HG03064 (cell line): ENCODE measurements at regions not wholly inside any gene's neighbourhood (a gene's known extent, or its start where the extent isn't known, plus 50 kb on each side); places are given as distances from the start of the nearest gene placed in this dataset.

Experiments
- ATAC-seq: cut with Tn5 transposase; IDR thresholded peaks from one replicate; pipeline ENCODE4 v1.9.1; 2021; ENCODE audit warnings: low read depth; ENCODE audit not compliant: unreplicated experiment

DNA sequence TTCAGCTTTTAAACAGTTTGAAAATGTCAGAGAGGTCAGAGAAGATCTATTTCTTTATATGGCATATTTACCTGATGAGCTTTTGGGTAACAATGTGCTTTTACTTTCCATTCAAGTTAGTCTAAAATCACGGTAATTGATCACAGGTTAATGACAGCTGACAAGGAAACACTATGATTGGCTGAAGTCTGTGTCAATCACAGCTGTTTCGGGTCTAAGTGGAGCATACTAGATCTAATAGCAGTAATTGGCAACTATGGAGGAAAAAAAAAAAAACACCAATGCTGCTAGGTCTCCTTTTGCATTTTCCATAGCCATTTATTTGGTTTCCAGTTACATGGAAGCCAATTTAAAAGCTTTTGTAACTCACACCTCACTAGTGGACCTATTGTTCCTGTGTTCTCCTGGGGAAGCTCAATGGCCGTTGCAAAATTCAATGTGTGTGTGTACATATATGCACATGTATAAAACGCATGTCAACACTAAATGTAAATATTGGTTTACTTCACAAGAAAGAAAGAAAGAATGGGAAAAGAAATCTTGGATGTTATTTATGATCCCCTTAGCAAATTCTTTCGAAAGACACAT lies 568.3 kb upstream of the ZFHX3 start:
- ATAC-seq, result no peak

DNA sequence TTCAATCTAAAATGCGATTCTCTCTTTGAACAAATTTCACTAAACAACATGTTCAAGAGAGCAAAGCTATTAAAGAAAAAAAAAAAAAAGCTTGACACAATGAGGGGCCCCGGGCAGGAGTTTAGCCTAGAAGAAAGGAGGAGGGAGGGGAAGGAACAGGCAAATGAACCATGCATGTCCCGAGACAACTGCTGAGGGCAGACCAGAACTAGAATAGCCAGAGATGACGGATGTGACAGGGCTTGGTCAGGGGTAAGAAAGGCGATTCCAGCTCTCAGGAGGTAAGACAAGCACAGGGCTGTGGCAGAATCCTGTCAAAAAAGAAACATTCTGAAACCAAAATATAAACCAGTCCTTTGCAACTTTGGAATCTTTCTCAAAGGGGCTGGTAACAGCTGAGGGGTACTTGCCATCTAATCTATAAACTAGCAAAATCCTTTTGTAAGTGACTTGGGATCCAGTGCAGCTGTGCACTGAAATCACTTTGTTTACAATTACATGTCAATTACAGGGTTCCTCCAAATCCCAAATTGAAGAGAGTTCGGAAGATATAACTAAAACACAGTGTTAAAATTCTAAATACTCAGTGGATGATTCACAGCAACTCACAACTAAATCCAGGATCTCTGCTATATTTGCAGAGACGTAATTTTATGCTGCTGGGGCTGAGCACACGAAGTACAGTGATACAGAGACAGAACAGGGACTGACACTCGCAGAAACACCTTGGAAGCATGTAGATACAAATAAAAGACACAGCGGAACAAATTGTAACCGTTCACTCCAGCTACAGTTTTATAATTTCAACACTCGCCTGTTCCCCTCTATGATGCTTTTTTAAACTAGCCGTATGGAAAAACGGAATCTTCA lies 567.4 kb upstream of the ZFHX3 start:
- no peak for ATAC-seq

DNA sequence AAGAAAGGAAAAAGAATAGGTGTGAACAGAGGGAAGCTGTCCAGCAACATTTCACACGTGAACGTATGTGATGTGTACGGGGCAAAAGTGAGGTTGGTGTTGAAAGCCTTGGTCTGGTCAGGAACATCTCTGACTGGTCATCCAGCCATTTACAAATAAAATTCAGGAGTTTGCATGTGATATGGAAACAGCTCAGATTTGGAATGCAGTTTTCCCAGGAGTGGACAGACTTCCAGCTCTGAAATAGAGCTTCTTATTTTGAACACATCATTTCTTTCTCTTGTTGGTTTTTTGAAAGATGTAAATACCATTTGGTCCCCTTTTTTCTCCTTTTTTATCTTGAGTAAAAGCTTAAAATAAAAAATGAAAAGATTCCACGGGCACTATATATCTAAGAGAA lies 566.2 kb upstream of the ZFHX3 start:
- ATAC-seq, result no peak

DNA sequence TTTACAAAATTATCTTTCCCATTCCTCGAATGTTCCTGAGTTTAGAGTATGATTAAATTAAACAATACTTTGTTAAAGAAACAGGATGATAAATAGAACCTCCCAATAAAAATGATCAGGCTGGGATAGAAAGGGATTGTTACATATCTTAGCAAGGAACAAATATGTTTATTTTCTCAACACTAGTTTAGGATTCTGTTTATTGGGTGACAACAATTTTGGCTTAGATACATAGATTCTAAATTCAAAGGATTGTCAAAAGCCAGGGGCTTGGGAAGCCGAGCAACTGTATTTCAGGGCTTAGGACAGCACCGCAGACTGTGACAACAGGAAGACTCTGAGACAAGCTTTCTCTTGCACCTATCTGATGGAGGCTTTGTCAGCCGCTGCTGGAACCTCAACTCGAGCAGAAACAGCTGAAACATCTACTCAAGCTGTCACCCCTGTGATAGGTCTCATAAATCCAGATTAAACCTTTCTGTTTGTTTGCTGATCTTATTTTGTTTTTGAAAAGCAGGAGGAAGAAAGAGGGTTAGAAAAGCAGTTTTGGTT lies 562.8 kb upstream of the ZFHX3 start:
- no peak for ATAC-seq

DNA sequence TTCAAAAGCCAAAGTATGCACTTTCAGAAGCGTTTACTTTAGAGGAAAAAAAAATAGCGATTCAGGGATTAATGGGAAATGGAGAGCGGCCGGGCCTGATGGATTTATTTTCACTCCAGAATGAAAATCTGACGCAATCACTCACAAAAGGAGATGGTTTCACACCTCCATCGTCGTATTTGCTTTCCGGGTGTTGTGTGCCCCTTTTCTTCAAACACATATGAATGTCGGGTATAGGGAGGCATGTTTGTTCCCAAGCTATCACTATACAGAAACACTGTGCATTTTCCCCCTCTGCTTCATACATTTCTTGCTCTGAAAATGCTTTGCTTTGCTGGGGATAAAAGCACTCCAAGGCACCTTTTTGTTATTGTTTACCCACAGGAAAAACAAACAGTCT lies 562.2 kb upstream of the ZFHX3 start:
- no peak for ATAC-seq

DNA sequence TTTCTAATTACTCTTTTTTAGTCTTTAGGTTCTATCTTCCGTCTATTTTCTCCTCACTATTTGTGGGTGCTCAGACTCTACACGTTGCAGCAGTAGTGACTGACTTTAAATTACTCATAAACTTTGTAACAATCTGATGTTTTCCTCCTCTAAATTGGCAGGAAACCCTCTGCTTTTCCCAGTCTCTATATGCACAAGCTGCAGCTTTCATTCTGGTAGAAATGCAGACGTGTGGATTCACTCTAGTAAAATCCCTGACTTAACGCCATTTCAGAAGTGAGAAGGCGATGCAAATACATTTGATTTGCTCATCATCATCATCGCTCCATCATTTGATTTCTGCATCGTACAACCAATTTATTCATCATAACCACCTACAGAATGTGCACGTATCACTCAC lies 561.0 kb upstream of the ZFHX3 start:
- ATAC-seq, result no peak

DNA sequence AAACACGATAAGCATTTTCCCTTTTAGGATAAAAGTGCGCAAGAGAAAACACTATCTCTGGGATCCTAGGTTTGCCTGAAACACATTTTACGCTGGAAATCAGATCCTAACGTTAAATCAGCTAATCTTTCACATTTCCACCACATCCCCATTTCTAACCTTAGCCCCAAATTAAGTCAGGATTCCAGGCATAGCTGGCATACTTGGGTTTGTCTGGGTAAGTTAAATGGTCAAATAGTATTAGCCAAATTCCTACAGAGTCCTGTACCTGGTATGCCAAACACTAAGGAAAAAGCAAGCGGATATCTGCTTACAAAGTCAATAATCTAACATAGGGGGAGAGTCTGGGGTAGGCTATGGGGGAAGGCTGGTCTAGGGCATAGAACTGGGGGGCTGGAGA lies 557.4 kb upstream of the ZFHX3 start:
- no peak for ATAC-seq

DNA sequence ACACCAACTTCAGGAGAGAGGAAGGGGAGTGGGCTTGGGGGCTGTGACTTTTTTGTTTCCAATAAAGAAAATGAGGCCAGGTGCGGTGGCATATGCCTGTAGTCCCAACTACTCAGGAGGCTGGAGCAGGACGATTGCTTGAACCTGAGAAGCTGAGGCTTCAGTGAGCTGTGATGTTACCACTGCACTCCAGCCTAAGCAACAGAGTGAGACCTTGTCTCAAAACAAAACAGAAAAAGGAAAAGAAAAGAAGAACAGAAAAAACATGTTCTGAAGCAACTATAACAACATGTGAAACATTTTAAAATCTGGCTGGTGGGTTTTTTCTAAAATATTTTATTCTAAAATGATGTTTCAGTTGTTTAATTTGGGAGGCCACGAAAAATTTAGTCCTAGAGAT lies 554.0 kb upstream of the ZFHX3 start:
- no peak for ATAC-seq

DNA sequence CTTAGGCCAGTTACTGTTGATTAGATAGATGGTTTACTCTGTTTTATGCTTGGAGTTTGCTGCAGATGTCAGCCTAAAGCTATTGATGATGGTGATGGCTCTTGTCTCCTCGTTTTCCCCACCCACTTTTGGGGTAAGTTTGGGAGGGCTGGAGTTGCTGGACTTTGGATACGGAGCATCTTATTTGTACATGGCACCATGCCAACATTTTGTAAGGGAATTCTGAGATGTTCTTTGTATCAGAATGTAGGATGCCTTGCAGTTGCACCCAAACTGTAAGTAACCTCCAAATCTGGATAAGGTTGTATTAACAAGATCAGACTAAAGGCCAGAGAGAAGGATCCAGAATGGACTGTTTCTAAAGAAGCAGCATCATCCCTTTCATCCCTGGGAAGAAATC lies 551.9 kb upstream of the ZFHX3 start:
- ATAC-seq, result no peak

DNA sequence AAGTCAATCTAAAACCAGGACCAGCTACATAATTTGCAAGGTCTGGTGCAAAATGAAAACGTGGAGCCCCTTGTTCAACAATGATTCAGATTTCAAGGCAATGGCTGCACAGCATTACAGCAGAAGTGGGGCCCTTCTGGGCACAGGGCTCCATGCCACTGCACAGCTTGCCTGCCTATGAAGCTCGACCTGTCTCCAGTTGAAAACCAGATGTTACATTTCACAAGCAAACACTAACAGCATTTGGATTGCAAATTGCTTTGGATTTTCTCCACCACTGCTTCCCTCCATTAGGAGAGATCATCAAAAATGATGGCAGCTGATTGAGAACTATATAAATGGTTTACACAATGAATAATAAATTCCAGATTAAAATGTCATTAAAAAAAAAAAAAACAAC lies 551.4 kb upstream of the ZFHX3 start:
- no peak for ATAC-seq

DNA sequence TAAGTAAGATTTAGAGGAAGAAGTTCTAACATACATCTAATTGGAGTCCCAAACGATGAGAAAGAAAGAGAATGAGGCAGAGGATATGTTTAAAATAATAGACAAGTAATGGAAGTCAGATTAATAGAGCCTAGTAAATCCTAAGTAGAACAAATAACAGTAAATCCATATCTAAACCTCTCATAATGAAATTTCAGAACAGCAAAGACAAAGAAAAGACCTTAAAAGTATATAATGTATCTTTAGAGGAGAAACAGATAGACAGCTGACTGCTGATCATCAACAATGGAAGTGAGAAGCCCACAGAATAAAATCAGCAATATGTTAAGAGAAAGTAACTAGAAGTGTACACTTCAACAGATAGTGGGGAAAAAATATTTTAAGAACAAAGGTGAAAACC lies 536.2 kb upstream of the ZFHX3 start:
- no peak for ATAC-seq

DNA sequence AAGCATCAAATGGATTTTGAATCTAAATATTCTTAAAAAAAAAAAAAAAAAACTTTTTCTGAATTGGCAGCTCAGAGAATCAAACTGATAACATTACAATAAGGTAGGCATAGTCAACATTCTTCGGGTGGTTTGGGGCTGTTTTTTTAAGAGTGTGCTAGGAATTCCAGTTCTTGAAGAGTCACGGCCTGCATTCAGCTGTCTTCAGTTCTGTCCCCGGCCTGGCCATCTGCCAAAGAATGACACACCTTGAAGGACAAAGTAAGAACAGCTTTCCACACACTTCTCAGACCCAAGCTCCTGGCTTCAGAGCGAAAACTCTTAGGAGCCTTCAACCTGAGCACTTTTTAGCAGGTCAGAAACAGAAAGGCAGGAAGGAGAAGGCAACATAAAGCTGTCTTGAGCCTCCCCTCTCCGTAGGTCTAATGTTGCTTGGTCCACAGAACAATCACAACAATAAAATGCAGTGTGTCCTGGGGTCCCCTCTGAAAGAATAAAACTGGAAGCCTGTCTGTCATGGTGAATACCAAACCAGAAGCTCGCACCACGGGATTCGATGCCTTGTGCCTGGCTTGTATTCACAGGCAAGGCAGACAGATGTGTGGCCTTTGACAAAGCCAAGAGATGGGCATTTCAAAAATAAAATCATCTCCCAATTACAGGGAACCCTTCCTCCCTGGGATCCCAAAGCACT lies 524.4 kb upstream of the ZFHX3 start:
- ATAC-seq, result no peak

DNA sequence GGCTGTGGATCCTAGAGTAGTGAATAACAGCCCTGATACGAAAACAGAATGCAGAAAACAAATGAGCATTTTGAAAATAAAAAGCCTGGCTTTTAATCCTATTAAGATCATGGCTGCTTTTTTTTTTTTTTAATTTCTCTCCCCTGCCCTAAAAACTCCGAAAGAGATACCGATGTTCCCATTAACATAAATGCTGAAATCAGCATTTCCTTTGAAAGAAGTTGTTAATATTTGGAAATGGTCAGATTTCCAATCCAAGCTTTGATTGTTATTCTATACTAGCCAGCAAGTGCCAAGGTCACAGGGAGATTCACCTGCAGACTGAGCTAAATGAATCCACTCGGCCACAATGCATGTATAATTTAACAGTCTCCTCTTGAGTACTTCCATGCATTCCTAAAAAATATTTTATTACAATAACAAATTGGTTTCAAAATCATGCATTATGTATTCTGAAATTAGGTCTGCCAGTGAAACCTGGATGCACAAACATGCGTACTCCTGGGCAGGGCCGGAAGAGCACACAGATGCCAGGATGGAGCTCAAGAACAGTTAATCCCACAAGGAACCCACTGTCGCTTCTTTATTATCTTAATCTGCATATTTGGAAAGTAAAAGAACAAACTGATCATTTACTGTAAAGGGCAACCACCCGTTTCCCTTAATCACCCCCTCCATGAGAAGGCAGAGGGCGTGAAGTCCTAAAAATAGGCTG lies 521.5 kb upstream of the ZFHX3 start:
- ATAC-seq, result no peak

DNA sequence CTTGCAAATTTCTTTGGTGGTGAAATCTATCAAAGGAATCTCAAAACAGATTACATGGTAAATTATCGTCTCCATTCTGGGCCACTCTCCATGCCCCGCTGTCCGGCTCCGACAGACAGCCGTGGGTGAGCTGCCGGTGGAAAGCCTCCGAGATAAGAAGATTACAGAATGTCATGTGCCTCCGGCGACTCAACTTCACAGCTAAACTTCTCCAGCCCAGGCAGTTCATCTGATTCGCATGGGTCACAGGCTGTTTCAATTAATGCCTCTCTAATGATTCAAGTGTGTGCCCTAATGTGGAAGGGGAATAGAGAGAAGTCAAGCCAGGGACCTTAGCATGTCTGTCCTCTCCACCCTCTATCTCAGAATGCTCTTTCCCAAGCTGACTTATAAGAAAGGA lies 520.8 kb upstream of the ZFHX3 start:
- no peak for ATAC-seq

DNA sequence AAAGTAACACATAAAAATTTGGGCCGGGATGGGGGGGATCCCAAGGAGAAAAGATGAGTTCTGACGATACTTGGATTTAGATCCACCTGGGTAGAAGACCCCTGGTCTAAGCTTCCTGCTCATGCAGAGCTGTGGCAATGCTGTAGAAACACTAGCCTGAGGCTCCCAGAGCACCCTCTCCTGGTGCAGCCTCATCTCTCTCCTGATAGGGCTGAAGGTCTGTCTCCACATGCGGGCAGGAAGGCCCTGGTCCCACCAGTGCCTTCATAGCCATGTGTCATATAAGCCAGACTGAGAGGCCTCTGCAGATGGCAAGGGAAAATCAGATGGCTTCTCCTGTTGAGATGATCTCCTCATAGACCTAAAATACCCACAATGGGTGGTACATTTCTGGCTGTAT lies 518.0 kb upstream of the ZFHX3 start:
- no peak for ATAC-seq

DNA sequence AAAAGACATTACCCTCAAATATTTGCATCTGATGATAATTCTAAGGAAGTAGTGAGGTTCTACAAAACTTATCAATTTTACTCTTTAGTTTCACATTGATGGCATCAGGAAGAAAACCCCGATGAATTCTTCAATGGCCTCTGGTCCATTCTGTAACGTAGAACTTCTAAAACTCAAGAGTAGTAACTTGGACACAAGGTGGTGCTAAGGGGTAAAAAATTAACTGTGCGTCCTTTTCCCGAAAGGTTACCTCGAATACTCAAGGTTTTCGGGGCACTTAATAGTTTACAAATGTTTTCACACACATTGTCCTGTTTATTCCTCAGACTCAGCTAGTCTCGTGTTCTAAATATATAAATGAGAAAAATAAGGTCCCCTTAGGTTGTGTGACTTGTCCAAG lies 517.3 kb upstream of the ZFHX3 start:
- no peak for ATAC-seq

DNA sequence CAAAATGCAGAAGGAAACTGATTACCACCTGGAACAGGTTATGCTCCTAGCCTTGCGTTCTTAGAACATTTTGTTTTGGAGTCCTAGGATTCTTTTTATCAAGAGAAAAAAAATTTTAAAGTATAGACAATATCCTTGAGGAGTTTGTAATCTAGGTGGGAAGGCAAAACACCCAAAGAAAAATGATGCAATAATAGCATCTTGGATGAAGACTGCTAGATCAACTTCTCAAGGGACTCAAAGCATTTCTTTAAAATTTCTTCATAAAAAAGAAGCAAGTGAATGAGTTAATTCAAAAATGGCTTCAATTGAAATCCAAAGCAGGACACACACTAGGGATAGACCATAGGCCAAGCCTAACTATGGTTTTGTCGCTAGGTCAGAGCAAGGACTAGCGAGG lies 515.8 kb upstream of the ZFHX3 start:
- ATAC-seq, result no peak

DNA sequence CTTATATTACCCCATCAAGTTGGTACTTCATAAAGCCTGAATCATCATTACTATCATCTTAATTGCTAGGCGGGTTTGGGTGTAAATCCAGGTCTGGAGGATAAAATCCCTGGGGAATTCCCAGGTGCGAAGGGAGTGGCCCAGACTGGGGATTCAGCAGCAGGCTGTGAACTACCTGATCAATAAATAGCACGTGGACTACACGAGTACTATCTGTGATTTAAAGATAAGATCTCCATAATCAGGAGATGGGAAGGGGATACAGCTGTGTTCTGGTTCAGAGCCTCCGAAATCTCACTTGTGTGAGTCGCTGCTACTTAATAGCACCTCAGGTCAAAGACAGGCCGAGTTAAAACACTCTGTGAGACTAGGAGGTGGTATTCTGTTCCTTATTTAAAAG lies 512.6 kb upstream of the ZFHX3 start:
- no peak for ATAC-seq

DNA sequence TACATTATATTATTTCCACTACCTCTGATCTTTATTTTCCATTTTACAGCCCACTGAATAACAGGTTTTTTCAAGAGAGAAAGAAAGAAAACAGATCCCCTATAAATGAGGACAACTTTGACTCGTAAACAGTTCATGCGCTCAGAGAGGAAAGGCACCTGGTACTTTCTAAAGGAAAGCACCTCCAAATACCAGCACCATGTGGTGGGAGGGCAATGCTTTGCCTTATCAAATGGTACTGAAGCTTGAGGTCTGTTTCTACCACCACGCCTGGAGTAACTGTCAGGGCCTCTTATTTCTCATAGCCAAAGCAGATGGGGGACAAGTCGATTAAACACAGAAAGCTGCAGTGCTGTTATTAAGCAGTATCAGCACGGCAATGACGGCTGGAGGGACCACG lies 510.3 kb upstream of the ZFHX3 start:
- ATAC-seq, result no peak

DNA sequence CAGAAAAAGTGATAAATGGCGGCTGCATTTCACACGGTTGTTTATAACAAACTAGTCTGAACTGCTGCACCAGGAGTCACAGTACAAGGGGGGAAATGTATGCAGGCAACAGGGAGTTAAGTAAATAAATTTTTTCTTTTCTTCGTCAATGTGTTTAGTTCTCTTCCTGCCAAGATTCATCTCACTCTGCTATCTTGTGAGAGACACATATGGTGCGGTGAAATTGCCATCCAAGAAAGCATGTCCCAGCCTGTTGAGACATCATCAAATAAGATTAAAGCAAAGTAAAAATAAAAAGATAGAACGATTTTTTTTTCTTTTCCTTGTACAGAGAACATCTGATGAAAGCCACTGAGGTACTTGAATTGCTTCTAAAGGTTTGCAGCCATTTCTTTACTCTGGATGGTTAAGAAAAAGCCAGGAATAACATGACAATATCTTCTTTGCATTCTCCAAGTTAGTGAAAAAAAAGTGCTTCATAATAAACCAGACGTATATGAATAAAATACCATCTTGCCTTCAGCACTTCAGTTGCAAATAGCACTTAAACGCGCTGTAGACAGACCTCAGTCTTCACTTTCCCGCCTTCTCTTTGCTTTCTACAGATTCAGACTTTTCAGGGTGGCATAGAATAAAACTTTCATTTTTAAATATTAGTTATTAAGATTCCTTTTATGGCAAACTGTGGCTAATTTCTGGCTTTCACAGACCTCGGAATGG lies 506.2 kb upstream of the ZFHX3 start:
- ATAC-seq, result no peak
